Endothelial cell of umbilical vein (primary cell): ENCODE measurements at regions not wholly inside any gene's neighbourhood (a gene's known extent, or its start where the extent isn't known, plus 50 kb on each side); places are given as distances from the start of the nearest gene placed in this dataset.

Experiments used
- BruUV-seq: library from RNA; stranded (reverse); fragments of 400-500 nt; replicated peaks from 2 replicates; lab custom pipeline; 2021; lab: Mats Ljungman, UMichigan
- CTCF ChIA-PET: fragments of 300-600, 350-600 bp; sonication (Branson Sonifier 250); formaldehyde crosslinking; loops from one replicate; lab custom pipeline; 2021; ENCODE audit warnings: antibody characterized with exemption, inconsistent platforms; lab: Charles Lee
- POLR2A ChIA-PET: fragments of 300-600, 350-600 bp; sonication (Branson Sonifier 250); formaldehyde crosslinking; loops from one replicate; lab custom pipeline; 2021; ENCODE audit warnings: antibody characterized with exemption, inconsistent platforms; lab: Charles Lee
- DNase-seq: peaks from one replicate; pipeline ENCODE4 v3.0.0-alpha.2; 2011; ENCODE audit warnings: low read depth, low spot score
- FAIRE-seq: peaks from 2 replicates; lab custom pipeline; 2011; peaks lifted over from hg19 to GRCh38; lab: Jason Lieb, UNC
- H2AFZ ChIP-seq: 2 replicates; pipeline ENCODE4 v1.6.0; 2012; ENCODE audit warnings: low read depth, low read length, control low read depth, inconsistent platforms
- H3K27ac ChIP-seq: 2 replicates; pipeline ENCODE4 v1.5.1; 2011; ENCODE audit warnings: low read depth, mild to moderate bottlenecking, control low read depth, low read length, moderate library complexity; ENCODE audit not compliant: insufficient read depth
- H3K27me3 ChIP-seq, 2 experiments: 2 replicates each; pipeline versions ENCODE4 v1.6.0 to v1.6.1; 2011; ENCODE audit warnings: low read length in 2 of 2, mixed read lengths in 1 of 2; ENCODE audit not compliant: control insufficient read depth in 2 of 2, insufficient read depth in 2 of 2
- H3K36me3 ChIP-seq, 2 experiments: 2 replicates in 1 of 2; 3 replicates in 1 of 2; pipeline ENCODE4 v1.5.1; 2011; ENCODE audit warnings: low read length in 2 of 2, mild to moderate bottlenecking in 1 of 2, moderate library complexity in 1 of 2; ENCODE audit not compliant: control insufficient read depth in 2 of 2, insufficient read depth in 2 of 2; ENCODE audit errors: extremely low read depth in 1 of 2
- H3K4me1 ChIP-seq: 3 replicates; pipeline ENCODE4 v1.5.1; 2011; ENCODE audit warnings: mild to moderate bottlenecking, low read length; ENCODE audit not compliant: control insufficient read depth, insufficient read depth; ENCODE audit errors: extremely low read depth
- H3K4me2 ChIP-seq: 2 replicates; pipeline ENCODE4 v1.6.1; 2011; ENCODE audit warnings: low read length, control low read depth, mixed read lengths; ENCODE audit not compliant: insufficient read depth
- H3K4me3 ChIP-seq, 3 experiments: fragments of 200-600 bp in 1 of 3; sonication (generic), shearing (Covaris generic) in 1 of 3; replicated peaks in 1 of 3; 2 replicates each; pipeline ENCODE4 v1.5.1; 2011 to 2016; ENCODE audit warnings: control low read depth in 3 of 3, low read length in 3 of 3, mild to moderate bottlenecking in 2 of 3, inconsistent platforms in 1 of 3, low read depth in 1 of 3, moderate library complexity in 1 of 3; ENCODE audit not compliant: insufficient read depth in 1 of 3
- H3K79me2 ChIP-seq: 2 replicates; pipeline ENCODE4 v1.6.0; 2012; ENCODE audit warnings: low read length, inconsistent platforms; ENCODE audit not compliant: control insufficient read depth, insufficient read depth
- H3K9ac ChIP-seq: replicated peaks from 2 replicates; pipeline ENCODE3; 2011; ENCODE audit warnings: low read length, control low read depth; ENCODE audit not compliant: insufficient read depth; ENCODE audit errors: extremely low read depth
- H3K9me1 ChIP-seq: replicated peaks from 3 replicates; pipeline ENCODE4 v1.6.0; 2011; ENCODE audit warnings: mild to moderate bottlenecking, low read length; ENCODE audit not compliant: control insufficient read depth, insufficient read depth; ENCODE audit errors: extremely low read depth
- H3K9me3 ChIP-seq: replicated peaks from 2 replicates; pipeline ENCODE4 v1.5.1; 2012; ENCODE audit warnings: low read length, inconsistent platforms; ENCODE audit not compliant: control insufficient read depth, insufficient read depth
- H4K20me1 ChIP-seq: replicated peaks from 2 replicates; pipeline ENCODE3; 2011; ENCODE audit warnings: mild to moderate bottlenecking, low read length; ENCODE audit not compliant: control insufficient read depth, insufficient read depth; ENCODE audit errors: extremely low read depth
- EZH2 ChIP-seq: IDR thresholded peaks from 2 replicates; pipeline ENCODE4 v1.6.1; 2012; ENCODE audit warnings: borderline replicate concordance, low read depth, mild to moderate bottlenecking, moderate library complexity, low read length, inconsistent platforms; ENCODE audit not compliant: severe bottlenecking
- FOS ChIP-seq: IDR thresholded peaks from 2 replicates; pipeline ENCODE4 v1.6.1; 2011; ENCODE audit warnings: mild to moderate bottlenecking, low read length, moderate library complexity, borderline replicate concordance; ENCODE audit not compliant: insufficient read depth
- GATA2 ChIP-seq: IDR thresholded peaks from 2 replicates; pipeline ENCODE4 v1.7.0; 2011; ENCODE audit warnings: low read depth, mild to moderate bottlenecking, moderate library complexity, mixed read lengths, low read length; ENCODE audit not compliant: insufficient read length, insufficient read depth
- JUN ChIP-seq: IDR thresholded peaks from 2 replicates; pipeline ENCODE4 v1.6.1; 2011; ENCODE audit warnings: borderline replicate concordance, low read depth; ENCODE audit not compliant: insufficient read length, insufficient read depth
- MYC ChIP-seq: IDR thresholded peaks from one replicate; pipeline ENCODE4 v1.6.1; 2011; ENCODE audit warnings: mild to moderate bottlenecking, low read depth, low read length
- POLR2A ChIP-seq: IDR thresholded peaks from 2 replicates; pipeline ENCODE4 v1.6.1; 2012; ENCODE audit warnings: low read depth, mild to moderate bottlenecking, control low read depth, low read length
- POLR2AphosphoS5 ChIP-seq: IDR thresholded peaks from 2 replicates; pipeline ENCODE4 v1.6.1; 2012; ENCODE audit warnings: low read depth, mild to moderate bottlenecking, control low read depth, low read length, moderate library complexity; ENCODE audit not compliant: insufficient read depth
- dilution Hi-C: fragments of 300-500 bp; cut with MboI; formaldehyde crosslinking; loops from one replicate; pipeline ENCODE4 v1.15.0; 2019; ENCODE audit warnings: low sequenced_read_pairs; ENCODE audit not compliant: extremely low pct_ligation_motif_present
- intact Hi-C: fragments of 100-400 bp; cut with micrococcal nuclease; formaldehyde crosslinking; loops from one replicate; pipeline ENCODE4 v1.10.0; 2022
- TF ChIP-seq, protein P1 (sequence below), 2 donors: IDR thresholded peaks; 1 replicate in 1 of 2; 2 replicates in 1 of 2; pipeline ENCODE4 v1.5.1; 2011; ENCODE audit warnings: low read length in 2 of 2, mild to moderate bottlenecking in 2 of 2, moderate library complexity in 2 of 2, control low read depth in 1 of 2, inconsistent platforms in 1 of 2, low read depth in 1 of 2; ENCODE audit not compliant: insufficient read depth in 1 of 2; ENCODE audit errors: extremely low read depth in 1 of 2
- TF ChIP-seq, protein P2 (sequence below): IDR thresholded peaks from 2 replicates; pipeline ENCODE4 v1.6.1; 2011; ENCODE audit not compliant: insufficient read depth, insufficient read length

DNA sequence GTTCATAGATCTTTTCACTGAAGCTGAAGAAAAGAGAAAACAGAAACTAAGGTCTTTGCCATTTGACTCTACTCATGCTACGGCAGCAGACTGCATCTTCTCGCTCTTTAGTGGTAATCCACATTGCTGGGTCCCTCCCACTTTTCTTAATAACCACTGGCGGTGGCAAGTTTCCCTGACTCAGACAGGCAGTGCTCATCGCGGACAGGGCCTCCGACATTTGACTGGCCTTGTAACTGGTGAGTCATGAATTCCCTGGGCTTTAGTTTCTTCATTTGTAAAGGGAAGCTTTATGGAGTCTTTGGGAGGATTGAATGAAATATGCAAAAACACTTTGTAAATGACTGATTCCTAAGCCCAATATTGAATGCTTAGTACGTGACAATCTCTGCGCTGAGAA, 238.2 kb upstream of the RBBP8 start:
- Histone ChIP-seq H3K9me3 (no peaks in the 10 kb centered on the region), H3K4me1 (peaks cover 6% of the 10 kb centered on the region), H2AFZ (no peak overlapping the region), H3K9ac (no peak overlapping the region), H3K4me3 (no peak overlapping the region), H4K20me1 (no peaks in the 10 kb centered on the region), H3K79me2 (no peaks in the 10 kb centered on the region), H3K27me3 (no peaks in the 10 kb centered on the region), H3K27ac (no peak overlapping the region), H3K36me3 (no peaks in the 10 kb centered on the region), H3K4me2 (no peak overlapping the region), H3K9me1 (no peaks in the 10 kb centered on the region)
- no peak for TF ChIP-seq POLR2AphosphoS5
- TF ChIP-seq EZH2, result no peak
- no peak for TF ChIP-seq FOS
- TF ChIP-seq MYC, result no peak
- TF ChIP-seq, protein P1, sequence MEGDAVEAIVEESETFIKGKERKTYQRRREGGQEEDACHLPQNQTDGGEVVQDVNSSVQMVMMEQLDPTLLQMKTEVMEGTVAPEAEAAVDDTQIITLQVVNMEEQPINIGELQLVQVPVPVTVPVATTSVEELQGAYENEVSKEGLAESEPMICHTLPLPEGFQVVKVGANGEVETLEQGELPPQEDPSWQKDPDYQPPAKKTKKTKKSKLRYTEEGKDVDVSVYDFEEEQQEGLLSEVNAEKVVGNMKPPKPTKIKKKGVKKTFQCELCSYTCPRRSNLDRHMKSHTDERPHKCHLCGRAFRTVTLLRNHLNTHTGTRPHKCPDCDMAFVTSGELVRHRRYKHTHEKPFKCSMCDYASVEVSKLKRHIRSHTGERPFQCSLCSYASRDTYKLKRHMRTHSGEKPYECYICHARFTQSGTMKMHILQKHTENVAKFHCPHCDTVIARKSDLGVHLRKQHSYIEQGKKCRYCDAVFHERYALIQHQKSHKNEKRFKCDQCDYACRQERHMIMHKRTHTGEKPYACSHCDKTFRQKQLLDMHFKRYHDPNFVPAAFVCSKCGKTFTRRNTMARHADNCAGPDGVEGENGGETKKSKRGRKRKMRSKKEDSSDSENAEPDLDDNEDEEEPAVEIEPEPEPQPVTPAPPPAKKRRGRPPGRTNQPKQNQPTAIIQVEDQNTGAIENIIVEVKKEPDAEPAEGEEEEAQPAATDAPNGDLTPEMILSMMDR (IDR thresholded peaks at IDR 0.05; ENCODE audit: extremely low read depth in 1 of 2, insufficient read depth in 1 of 2, low read depth in 1 of 2, low read length in 2 of 2), result no peak
- TF ChIP-seq, protein P2, sequence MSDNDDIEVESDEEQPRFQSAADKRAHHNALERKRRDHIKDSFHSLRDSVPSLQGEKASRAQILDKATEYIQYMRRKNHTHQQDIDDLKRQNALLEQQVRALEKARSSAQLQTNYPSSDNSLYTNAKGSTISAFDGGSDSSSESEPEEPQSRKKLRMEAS, result no peak
- no peak for TF ChIP-seq GATA2
- TF ChIP-seq POLR2A, result no peak
- no peak for TF ChIP-seq JUN
- DNase-seq, result no peak
- POLR2A ChIA-PET, result no interaction called here
- BruUV-seq, result no TSS peak
- FAIRE-seq, result no peak
- intact Hi-C loops (no loop called here), dilution Hi-C loops (no loop called here)
- CTCF ChIA-PET, result interaction anchor here (1.1 kb wide), 1 partner anchor 132 kb away, joined by 4 read pairs; no protein-coding TSS in a partner anchor
